ENCODE measurements at regions not wholly inside any gene's neighbourhood (a gene's known extent, or its start where the extent isn't known, plus 50 kb on each side); places are given as distances from the start of the nearest gene placed in this dataset.
"Not testable (repeated sequence)": the region's sequence is repeated elsewhere in the genome, so short reads cannot be mapped to it uniquely, and the experiment has no call there.

GRCh38 chr4:12016729-12017128, 588.0 kb upstream of the HS3ST1 start:
- DNase-seq: no peak

GRCh38 chr4:12005471-12005870, 576.8 kb upstream of the HS3ST1 start:
- DNase-seq: no peak

- DNase-seq: not testable (repeated sequence)
Measured at GRCh38 chr4:11996581-11996980, 567.9 kb upstream of the HS3ST1 start.

GRCh38 chr4:11976726-11977263, 548.1 kb upstream of the HS3ST1 start:
- DNase-seq: no peak

- no peak for DNase-seq
Measured at GRCh38 chr4:11973270-11973669, 544.6 kb upstream of the HS3ST1 start.

- no peak for DNase-seq
Measured at GRCh38 chr4:11970754-11971153, 542.1 kb upstream of the HS3ST1 start.

GRCh38 chr4:11966782-11967181, 538.1 kb upstream of the HS3ST1 start:
- no peak for DNase-seq

- DNase-seq: peak; percentile 38
Measured at GRCh38 chr4:11954093-11954492, 525.4 kb upstream of the HS3ST1 start.

- DNase-seq: no peak
Measured at GRCh38 chr4:11949355-11949754, 520.7 kb upstream of the HS3ST1 start.

GRCh38 chr4:11947629-11948028, 518.9 kb upstream of the HS3ST1 start:
- not testable (repeated sequence) for DNase-seq

GRCh38 chr4:11937941-11938340, 509.2 kb upstream of the HS3ST1 start:
- DNase-seq: no peak

GRCh38 chr4:11931266-11931820, 502.6 kb upstream of the HS3ST1 start:
- DNase-seq: no peak

- no peak for DNase-seq
Measured at GRCh38 chr4:11929080-11929479, 500.4 kb upstream of the HS3ST1 start.

- no peak for DNase-seq
Measured at GRCh38 chr4:11919316-11919715, 490.6 kb upstream of the HS3ST1 start.

- DNase-seq: no peak
Measured at GRCh38 chr4:11914406-11914805, 485.7 kb upstream of the HS3ST1 start.

GRCh38 chr4:11912886-11913285, 484.2 kb upstream of the HS3ST1 start:
- DNase-seq: peak; percentile 27

- no peak for DNase-seq
Measured at GRCh38 chr4:11910812-11911211, 482.1 kb upstream of the HS3ST1 start.

GRCh38 chr4:11908712-11909111, 480.0 kb upstream of the HS3ST1 start:
- no peak for DNase-seq

- DNase-seq: no peak
Measured at GRCh38 chr4:11908205-11908604, 479.5 kb upstream of the HS3ST1 start.

GRCh38 chr4:11904846-11905739, 476.4 kb upstream of the HS3ST1 start:
- DNase-seq: no peak

- no peak for DNase-seq
Measured at GRCh38 chr4:11904117-11904535, 475.4 kb upstream of the HS3ST1 start.

- no peak for DNase-seq
Measured at GRCh38 chr4:11901089-11901488, 472.4 kb upstream of the HS3ST1 start.

- DNase-seq: no peak
Measured at GRCh38 chr4:11900359-11900758, 471.7 kb upstream of the HS3ST1 start.

- DNase-seq: no peak
Measured at GRCh38 chr4:11898796-11899195, 470.1 kb upstream of the HS3ST1 start.
